ENCODE measurements at regions not wholly inside any gene's neighbourhood (a gene's known extent, or its start where the extent isn't known, plus 50 kb on each side); places are given as distances from the start of the nearest gene placed in this dataset.

DNA sequence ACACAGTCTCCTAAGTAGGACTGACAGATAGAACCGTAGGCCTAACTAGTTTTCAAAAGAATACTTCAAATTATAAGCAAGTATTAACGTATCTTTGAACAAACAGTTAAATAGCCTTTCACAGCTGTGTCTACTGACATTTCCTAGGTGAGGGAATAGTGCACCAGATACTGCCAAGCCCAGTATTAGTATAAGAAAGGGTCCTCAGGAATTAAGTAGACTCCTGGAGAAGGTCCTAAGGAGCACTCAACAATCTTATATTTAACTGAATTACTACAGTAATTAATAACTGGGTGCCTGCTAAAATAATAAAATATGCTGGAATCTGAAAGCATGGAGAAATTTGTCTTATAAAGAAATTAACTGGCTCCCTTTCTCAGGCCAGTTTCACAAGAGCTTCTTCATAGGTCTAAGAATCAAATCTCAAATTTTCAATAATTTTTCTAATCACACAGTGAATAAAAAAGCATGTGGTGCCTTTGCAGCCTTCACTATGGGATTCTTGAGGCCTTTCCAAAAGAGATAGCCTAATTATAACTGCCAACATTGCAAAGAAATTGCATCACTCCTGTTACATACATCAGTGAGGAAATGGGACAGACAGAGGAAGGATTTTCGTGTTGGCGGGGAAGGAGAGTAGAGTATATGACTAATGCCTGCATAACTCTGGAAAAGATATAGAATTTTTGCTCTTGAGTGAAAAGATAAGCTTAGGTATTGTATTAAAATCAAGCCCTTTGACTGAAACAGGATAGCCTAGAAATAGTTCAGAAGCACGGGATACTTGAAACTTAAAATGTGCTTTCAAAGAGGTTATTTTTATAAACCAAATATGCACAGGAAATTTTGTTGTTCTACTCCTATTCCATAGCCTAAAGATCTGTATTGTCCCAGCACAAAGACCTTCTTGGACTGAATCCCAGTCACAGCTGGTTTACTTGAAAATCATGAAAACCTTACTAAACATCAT is 228.6 kb upstream of the STK17B start:
- H3K9ac ChIP-seq (replicated peaks; ENCODE audit: extremely low read depth, insufficient read depth, low read length), result peak overlapping the region; percentile 81

More for the DNA sequence above, 228.6 kb upstream of the STK17B start:
- Histone ChIP-seq H3K27ac (ENCODE audit: insufficient read depth, low read depth, low read length) (peak overlapping the region; percentile 94), H3K79me2 (ENCODE audit: control insufficient read depth, insufficient read depth, low read length) (no peaks in the 10 kb centered on the region), H4K20me1 (replicated peaks; ENCODE audit: control insufficient read depth, extremely low read depth, insufficient read depth, low read length) (no peaks in the 10 kb centered on the region), H3K4me2 (ENCODE audit: insufficient read depth, low read length) (peak overlapping the region; percentile 84), H3K27me3 (ENCODE audit: control insufficient read depth in 2 of 2, insufficient read depth in 2 of 2, low read length in 2 of 2) (no peaks in the 10 kb centered on the region), H3K4me3 (replicated peaks in 1 of 3; ENCODE audit: insufficient read depth in 1 of 3, low read depth in 1 of 3, low read length in 3 of 3) (no peak overlapping the region), H3K4me1 (ENCODE audit: control insufficient read depth, extremely low read depth, insufficient read depth, low read length) (peaks cover 58% of the 10 kb centered on the region), H3K9me3 (replicated peaks; ENCODE audit: control insufficient read depth, insufficient read depth, low read length) (no peaks in the 10 kb centered on the region), H2AFZ (ENCODE audit: low read depth, low read length) (peak overlapping the region; percentile 56), H3K36me3 (ENCODE audit: control insufficient read depth in 2 of 2, extremely low read depth in 1 of 2, insufficient read depth in 2 of 2, low read length in 2 of 2) (no peaks in the 10 kb centered on the region), H3K9me1 (replicated peaks; ENCODE audit: control insufficient read depth, extremely low read depth, insufficient read depth, low read length) (no peaks in the 10 kb centered on the region)
- ChIA-PET POLR2A (interaction anchor here (0.6 to 1.8 kb wide), 3 partner anchors 35 to 122 kb away, joined by 3 to 14 read pairs (median 3); no protein-coding TSS in a partner anchor), CTCF (interaction anchor here (0.8 to 8.0 kb wide), 17 partner anchors 10 to 121 kb away, joined by 3 to 54 read pairs (median 4); no protein-coding TSS in a partner anchor)
- intact Hi-C loops (cut with micrococcal nuclease), result loop anchor here (1.0 kb wide), 7 partner anchors 28 to 206 kb away; no protein-coding TSS in a partner anchor
- peak; percentile 93 for FAIRE-seq
- dilution Hi-C loops (cut with MboI; ENCODE audit: extremely low pct_ligation_motif_present, low sequenced_read_pairs), result no loop called here
- peak; percentile 97 for DNase-seq (ENCODE audit: low read depth, low spot score)
- BruUV-seq (replicated peaks), result TSS peak; percentile 84
- TF ChIP-seq GATA2 (IDR thresholded peaks at IDR 0.05; ENCODE audit: insufficient read depth, insufficient read length, low read depth, low read length), result peak; percentile 90
- peak; percentile 66 for TF ChIP-seq POLR2A (IDR thresholded peaks at IDR 0.05; ENCODE audit: low read depth, low read length)
- TF ChIP-seq POLR2AphosphoS5 (IDR thresholded peaks at IDR 0.05; ENCODE audit: insufficient read depth, low read depth, low read length), result peak; percentile 80
- TF ChIP-seq, protein P1, sequence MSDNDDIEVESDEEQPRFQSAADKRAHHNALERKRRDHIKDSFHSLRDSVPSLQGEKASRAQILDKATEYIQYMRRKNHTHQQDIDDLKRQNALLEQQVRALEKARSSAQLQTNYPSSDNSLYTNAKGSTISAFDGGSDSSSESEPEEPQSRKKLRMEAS (IDR thresholded peaks at IDR 0.05; ENCODE audit: insufficient read depth, insufficient read length), result no peak
- no peak for TF ChIP-seq CTCF (IDR thresholded peaks at IDR 0.05; ENCODE audit: extremely low read depth in 1 of 2, insufficient read depth in 1 of 2, low read depth in 1 of 2, low read length in 2 of 2)
- no peak for TF ChIP-seq MYC (IDR thresholded peaks at IDR 0.05; ENCODE audit: low read depth, low read length)
- peak; percentile 94 for TF ChIP-seq JUN (IDR thresholded peaks at IDR 0.05; ENCODE audit: borderline replicate concordance, insufficient read depth, insufficient read length, low read depth)
- TF ChIP-seq FOS (IDR thresholded peaks at IDR 0.05; ENCODE audit: borderline replicate concordance, insufficient read depth, low read length), result peak; percentile 90

Measured in endothelial cell of umbilical vein (primary cell).